ACC112 (cell line): ENCODE measurements at regions not wholly inside any gene's neighbourhood (a gene's known extent, or its start where the extent isn't known, plus 50 kb on each side); places are given as distances from the start of the nearest gene placed in this dataset.
A peak's percentile ranks its signal among the peaks of the same experiment; 100 is the strongest.

Experiments used
- H2AFZ ChIP-seq: fragments of 200-600 bp; sonication (generic); one replicate; pipeline ENCODE4 v1.6.0; 2017; ENCODE audit warnings: antibody characterized with exemption, low read length; ENCODE audit not compliant: unreplicated experiment
- H3K27ac ChIP-seq: fragments of 200-600 bp; sonication (generic); 2 replicates; pipeline ENCODE4 v1.5.1; 2014; ENCODE audit warnings: low read depth, mild to moderate bottlenecking, antibody characterized with exemption, low read length, moderate library complexity
- H3K27me3 ChIP-seq: fragments of 200-600 bp; sonication (generic); 2 replicates; pipeline ENCODE4 v1.6.1; 2014; ENCODE audit warnings: mild to moderate bottlenecking, antibody characterized with exemption, low read length, moderate library complexity, mixed read lengths; ENCODE audit not compliant: insufficient read depth
- H3K36me3 ChIP-seq: fragments of 200-600 bp; sonication (generic); 2 replicates; pipeline ENCODE4 v1.6.1; 2016; ENCODE audit warnings: mild to moderate bottlenecking, antibody characterized with exemption, low read length, moderate library complexity, mixed read lengths; ENCODE audit not compliant: insufficient read depth
- H3K4me1 ChIP-seq: fragments of 200-600 bp; sonication (generic); one replicate; pipeline ENCODE4 v1.6.1; 2016; ENCODE audit warnings: low read length, mixed read lengths; ENCODE audit not compliant: insufficient read depth, unreplicated experiment, control insufficient read depth
- H3K4me3 ChIP-seq: fragments of 200-600 bp; sonication (generic); 2 replicates; pipeline ENCODE4 v1.5.1; 2014; ENCODE audit warnings: mild to moderate bottlenecking, low read depth, low read length
- H3K79me2 ChIP-seq: fragments of 200-600 bp; sonication (generic); one replicate; pipeline ENCODE4 v1.6.0; 2016; ENCODE audit warnings: low read length; ENCODE audit not compliant: control insufficient read depth, unreplicated experiment, insufficient read depth

- no peak overlapping the region for H2AFZ ChIP-seq
- 0 out of 2 replicates have a peak, but pooled peaks cover 4% of the 10 kb centered on the region for H3K36me3 ChIP-seq
- H3K79me2 ChIP-seq = no peaks in the 10 kb centered on the region
- H3K27me3 ChIP-seq = no peaks in the 10 kb centered on the region
- H3K4me1 ChIP-seq = peaks cover 16% of the 10 kb centered on the region
- no peak overlapping the region for H3K27ac ChIP-seq
- H3K4me3 ChIP-seq = no peak overlapping the region
These were observed 167.1 kb downstream of the LYPLAL1 start for GRCh38 chr1:219340796-219341195.

GRCh38 chr1:219339466-219339865 is 165.8 kb downstream of the LYPLAL1 start:
- Histone ChIP-seq H3K27me3 (no peaks in the 10 kb centered on the region), H3K4me3 (peak overlapping the region; percentile 18; the same call in 1 of the 2 replicates), H3K36me3 (no peaks in the 10 kb centered on the region), H3K4me1 (peaks cover 16% of the 10 kb centered on the region), H3K27ac (no peak overlapping the region), H3K79me2 (no peaks in the 10 kb centered on the region), H2AFZ (no peak overlapping the region)

GRCh38 chr1:219337588-219337987 is 163.9 kb downstream of the LYPLAL1 start:
- Histone ChIP-seq H3K27ac (no peak overlapping the region), H3K79me2 (no peaks in the 10 kb centered on the region), H3K27me3 (no peaks in the 10 kb centered on the region), H3K36me3 (no peaks in the 10 kb centered on the region), H3K4me3 (no peak overlapping the region), H3K4me1 (peaks cover 16% of the 10 kb centered on the region), H2AFZ (no peak overlapping the region)

- Histone ChIP-seq H2AFZ (no peak overlapping the region), H3K79me2 (no peaks in the 10 kb centered on the region)
These were observed 159.9 kb downstream of the LYPLAL1 start for GRCh38 chr1:219333626-219334025.

GRCh38 chr1:219331424-219331823 is 157.7 kb downstream of the LYPLAL1 start:
- Histone ChIP-seq H2AFZ (no peak overlapping the region), H3K27ac (no peak overlapping the region), H3K79me2 (no peaks in the 10 kb centered on the region), H3K27me3 (no peaks in the 10 kb centered on the region), H3K4me3 (no peak overlapping the region), H3K36me3 (no peaks in the 10 kb centered on the region), H3K4me1 (peaks cover 14% of the 10 kb centered on the region)

More at GRCh38 chr1:219333626-219334025, 159.9 kb downstream of the LYPLAL1 start:
- Histone ChIP-seq H3K27me3 (no peaks in the 10 kb centered on the region), H3K4me1 (peaks cover 14% of the 10 kb centered on the region), H3K27ac (no peak overlapping the region), H3K4me3 (no peak overlapping the region), H3K36me3 (no peaks in the 10 kb centered on the region)

- peaks cover 17% of the 10 kb centered on the region for H3K4me1 ChIP-seq
- no peak overlapping the region for H3K4me3 ChIP-seq
- H3K27me3 ChIP-seq = no peaks in the 10 kb centered on the region
- no peaks in the 10 kb centered on the region for H3K79me2 ChIP-seq
- H3K27ac ChIP-seq = no peak overlapping the region
- no peak overlapping the region for H2AFZ ChIP-seq
- H3K36me3 ChIP-seq = no peaks in the 10 kb centered on the region
These were observed 157.0 kb downstream of the LYPLAL1 start for GRCh38 chr1:219330669-219331068.

- H3K36me3 ChIP-seq = no peaks in the 10 kb centered on the region
- H3K27ac ChIP-seq = no peak overlapping the region
- no peaks in the 10 kb centered on the region for H3K27me3 ChIP-seq
- no peak overlapping the region for H3K4me3 ChIP-seq
- peaks cover 22% of the 10 kb centered on the region for H3K4me1 ChIP-seq
- H3K79me2 ChIP-seq = no peaks in the 10 kb centered on the region
- H2AFZ ChIP-seq = no peak overlapping the region
These were observed 156.3 kb downstream of the LYPLAL1 start for GRCh38 chr1:219330001-219330400.

GRCh38 chr1:219329578-219329977 is 155.9 kb downstream of the LYPLAL1 start:
- no peak overlapping the region for H2AFZ ChIP-seq
- H3K36me3 ChIP-seq = no peaks in the 10 kb centered on the region
- H3K79me2 ChIP-seq = no peaks in the 10 kb centered on the region
- peaks cover 26% of the 10 kb centered on the region for H3K4me1 ChIP-seq
- H3K27ac ChIP-seq = no peak overlapping the region
- H3K27me3 ChIP-seq = no peaks in the 10 kb centered on the region
- H3K4me3 ChIP-seq = no peak overlapping the region

GRCh38 chr1:219326843-219327242 is 153.2 kb downstream of the LYPLAL1 start:
- Histone ChIP-seq H3K36me3 (no peaks in the 10 kb centered on the region), H2AFZ (no peak overlapping the region), H3K4me1 (peaks cover 47% of the 10 kb centered on the region)

GRCh38 chr1:219325368-219325742 is 151.7 kb downstream of the LYPLAL1 start:
- Histone ChIP-seq H3K27ac (peak overlapping the region; percentile 88), H3K4me1 (peaks cover 45% of the 10 kb centered on the region), H3K36me3 (no peaks in the 10 kb centered on the region), H3K79me2 (no peaks in the 10 kb centered on the region), H3K4me3 (peak overlapping the region; percentile 14; the same call in 1 of the 2 replicates), H3K27me3 (no peaks in the 10 kb centered on the region), H2AFZ (no peak overlapping the region)

More at GRCh38 chr1:219326843-219327242, 153.2 kb downstream of the LYPLAL1 start:
- no peaks in the 10 kb centered on the region for H3K27me3 ChIP-seq
- no peaks in the 10 kb centered on the region for H3K79me2 ChIP-seq
- no peak overlapping the region for H3K4me3 ChIP-seq
- H3K27ac ChIP-seq = no peak overlapping the region

- Histone ChIP-seq H3K4me1 (peaks cover 39% of the 10 kb centered on the region), H2AFZ (no peak overlapping the region), H3K27ac (peak overlapping the region; percentile 88), H3K36me3 (no peaks in the 10 kb centered on the region), H3K27me3 (no peaks in the 10 kb centered on the region), H3K4me3 (peak overlapping the region; percentile 14), H3K79me2 (no peaks in the 10 kb centered on the region)
These were observed 151.1 kb downstream of the LYPLAL1 start for GRCh38 chr1:219324629-219325367.
